ENCODE measurements at regions not wholly inside any gene's neighbourhood (a gene's known extent, or its start where the extent isn't known, plus 50 kb on each side); places are given as distances from the start of the nearest gene placed in this dataset.

DNA sequence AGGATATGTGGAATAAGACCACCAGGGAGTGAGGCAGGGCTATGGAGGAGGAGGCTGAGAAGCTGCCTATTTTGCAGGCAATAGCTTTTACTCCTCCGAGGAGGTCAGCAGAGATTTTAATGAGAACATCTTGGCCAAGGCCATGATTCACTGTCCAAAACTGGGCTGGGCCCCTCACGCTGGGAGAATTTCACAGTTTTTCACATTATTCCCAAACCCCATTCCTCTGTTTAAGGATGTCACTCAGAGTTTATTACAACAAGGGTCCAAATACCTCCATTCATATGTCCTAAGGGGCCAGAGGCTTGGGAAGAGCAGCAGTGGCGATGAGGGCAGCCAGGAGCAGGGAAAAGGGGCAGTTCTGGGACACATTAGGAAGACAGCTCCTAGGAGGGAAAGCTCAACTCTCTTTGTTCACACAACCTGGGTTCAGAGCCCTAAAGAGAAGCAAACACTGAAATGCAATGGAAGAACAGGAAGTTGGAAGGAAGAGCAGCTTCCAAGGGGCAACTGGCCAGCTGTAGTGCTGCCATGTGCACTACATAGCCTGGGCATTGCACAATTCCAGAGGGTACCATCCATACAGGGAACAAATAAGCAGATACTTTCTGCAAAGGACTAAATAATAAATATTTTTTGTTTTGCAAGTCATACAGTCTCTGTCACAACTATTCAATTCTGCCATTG lies 283.2 kb downstream of the NUAK1 start:
- H3K9me3 ChIP-seq (ENCODE audit: control insufficient read depth, low read length): no peaks in the 10 kb centered on the region
- H3K4me2 ChIP-seq (ENCODE audit: low read length): no peak overlapping the region
- H3K27ac ChIP-seq: no peak overlapping the region
- H2AFZ ChIP-seq: no peak overlapping the region
- H3K4me1 ChIP-seq: no peaks in the 10 kb centered on the region
- H3K27me3 ChIP-seq (ENCODE audit: control insufficient read depth, insufficient read depth, low read length): no peaks in the 10 kb centered on the region
- TF ChIP-seq, protein P1, sequence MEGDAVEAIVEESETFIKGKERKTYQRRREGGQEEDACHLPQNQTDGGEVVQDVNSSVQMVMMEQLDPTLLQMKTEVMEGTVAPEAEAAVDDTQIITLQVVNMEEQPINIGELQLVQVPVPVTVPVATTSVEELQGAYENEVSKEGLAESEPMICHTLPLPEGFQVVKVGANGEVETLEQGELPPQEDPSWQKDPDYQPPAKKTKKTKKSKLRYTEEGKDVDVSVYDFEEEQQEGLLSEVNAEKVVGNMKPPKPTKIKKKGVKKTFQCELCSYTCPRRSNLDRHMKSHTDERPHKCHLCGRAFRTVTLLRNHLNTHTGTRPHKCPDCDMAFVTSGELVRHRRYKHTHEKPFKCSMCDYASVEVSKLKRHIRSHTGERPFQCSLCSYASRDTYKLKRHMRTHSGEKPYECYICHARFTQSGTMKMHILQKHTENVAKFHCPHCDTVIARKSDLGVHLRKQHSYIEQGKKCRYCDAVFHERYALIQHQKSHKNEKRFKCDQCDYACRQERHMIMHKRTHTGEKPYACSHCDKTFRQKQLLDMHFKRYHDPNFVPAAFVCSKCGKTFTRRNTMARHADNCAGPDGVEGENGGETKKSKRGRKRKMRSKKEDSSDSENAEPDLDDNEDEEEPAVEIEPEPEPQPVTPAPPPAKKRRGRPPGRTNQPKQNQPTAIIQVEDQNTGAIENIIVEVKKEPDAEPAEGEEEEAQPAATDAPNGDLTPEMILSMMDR (IDR thresholded peaks at IDR 0.05): no peak
- no peaks in the 10 kb centered on the region for H3K36me3 ChIP-seq (ENCODE audit: control insufficient read depth, insufficient read depth, low read length)
- no peak overlapping the region for H3K4me3 ChIP-seq (ENCODE audit: low read depth, low read length)
- H3K79me2 ChIP-seq: no peaks in the 10 kb centered on the region
- no peak overlapping the region for H3K9ac ChIP-seq

DNA sequence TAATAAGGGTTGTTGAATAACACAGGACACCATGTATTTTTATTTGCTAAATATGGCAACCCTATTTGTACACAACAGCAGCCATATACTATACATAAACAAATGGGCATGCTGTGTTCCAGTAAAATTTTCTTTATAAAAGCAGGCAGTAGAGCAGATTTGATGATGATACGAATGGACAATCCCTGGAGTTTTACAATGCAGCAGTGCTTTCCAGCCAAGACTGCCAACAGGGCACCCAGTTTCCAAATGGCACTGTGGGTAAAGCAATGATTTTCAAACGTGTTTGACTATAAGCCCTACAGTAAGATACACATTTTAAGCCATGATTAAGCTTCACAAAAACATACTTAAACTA lies 282.7 kb downstream of the NUAK1 start:
- Histone ChIP-seq H3K36me3 (ENCODE audit: control insufficient read depth, insufficient read depth, low read length) (no peaks in the 10 kb centered on the region), H3K27ac (no peak overlapping the region), H3K9me3 (ENCODE audit: control insufficient read depth, low read length) (no peaks in the 10 kb centered on the region), H3K4me2 (ENCODE audit: low read length) (no peak overlapping the region), H3K4me1 (no peaks in the 10 kb centered on the region), H3K9ac (no peak overlapping the region), H3K27me3 (ENCODE audit: control insufficient read depth, insufficient read depth, low read length) (no peaks in the 10 kb centered on the region), H3K4me3 (ENCODE audit: low read depth, low read length) (no peak overlapping the region), H3K79me2 (no peaks in the 10 kb centered on the region), H2AFZ (no peak overlapping the region)
- TF ChIP-seq, protein P1 (IDR thresholded peaks at IDR 0.05): no peak

DNA sequence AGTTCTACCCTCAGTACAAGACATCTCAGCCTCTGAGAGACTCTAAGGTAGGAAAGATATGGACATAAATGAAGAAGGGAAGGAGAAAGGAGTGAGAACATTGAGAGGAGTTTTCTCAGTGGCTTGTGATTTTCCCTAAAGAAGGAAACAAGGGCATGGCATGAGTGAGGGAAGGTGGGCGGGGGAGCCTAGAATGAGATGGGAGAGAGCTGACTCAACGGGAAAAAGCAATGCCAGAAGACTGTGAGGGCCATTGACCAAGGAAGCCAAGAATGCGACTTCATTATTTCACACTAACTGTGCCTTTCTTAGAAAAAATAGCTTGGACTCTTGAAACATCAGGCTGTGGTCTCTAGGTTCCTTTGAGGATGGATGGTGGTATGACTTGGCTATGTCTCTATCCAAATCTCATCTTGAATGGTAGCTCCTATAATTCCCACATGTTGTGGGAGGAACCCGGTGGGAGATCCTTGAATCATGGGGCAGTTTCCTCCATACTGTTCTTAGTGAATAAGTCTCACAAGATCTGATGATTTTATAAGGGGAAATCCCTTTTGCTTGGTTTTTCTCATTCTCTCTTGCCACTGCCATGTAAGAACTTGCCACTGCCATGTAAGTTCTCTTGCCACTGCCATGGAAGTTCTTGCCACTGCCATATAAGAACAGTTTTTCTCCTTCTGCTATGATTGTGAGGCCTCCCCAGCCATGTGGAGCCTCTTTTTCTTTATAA lies 279.6 kb downstream of the NUAK1 start:
- Histone ChIP-seq H3K27ac (no peak overlapping the region), H3K27me3 (ENCODE audit: control insufficient read depth, insufficient read depth, low read length) (no peaks in the 10 kb centered on the region), H3K79me2 (no peaks in the 10 kb centered on the region), H3K9me3 (ENCODE audit: control insufficient read depth, low read length) (no peaks in the 10 kb centered on the region), H3K9ac (no peak overlapping the region), H3K36me3 (ENCODE audit: control insufficient read depth, insufficient read depth, low read length) (no peaks in the 10 kb centered on the region), H3K4me3 (ENCODE audit: low read depth, low read length) (no peak overlapping the region), H2AFZ (no peak overlapping the region), H3K4me2 (ENCODE audit: low read length) (no peak overlapping the region), H3K4me1 (no peaks in the 10 kb centered on the region)
- TF ChIP-seq, protein P1 (IDR thresholded peaks at IDR 0.05): no peak

DNA sequence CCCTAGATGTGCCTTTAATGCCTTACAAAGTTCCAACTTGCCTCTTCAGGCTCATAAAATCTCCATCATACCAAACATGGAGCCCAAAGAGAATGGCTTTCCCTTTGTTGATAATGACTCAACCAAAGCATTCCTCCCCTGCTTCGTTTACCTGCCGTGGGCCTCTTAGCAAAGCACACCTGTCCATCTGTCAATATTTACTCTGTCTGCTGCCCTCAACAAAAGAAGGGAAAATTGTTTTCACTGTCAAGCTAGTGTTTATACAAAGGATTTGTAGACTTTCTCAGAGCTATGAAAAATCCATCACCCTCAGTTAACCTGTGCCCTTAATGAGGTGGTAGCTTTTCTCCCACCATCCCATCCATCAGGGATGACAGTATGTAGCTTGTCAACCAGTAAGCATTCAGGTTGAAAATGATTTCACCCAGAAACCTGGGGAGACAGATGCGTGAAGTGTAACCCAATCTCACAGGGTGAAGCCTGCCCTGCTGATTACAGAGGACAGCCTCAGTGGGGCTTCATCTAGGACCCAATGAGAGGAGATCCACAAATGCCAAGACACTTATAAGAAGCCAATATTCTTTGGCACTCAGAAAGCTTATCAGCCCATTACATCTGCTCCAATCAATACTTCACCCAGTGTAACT lies 278.1 kb downstream of the NUAK1 start:
- Histone ChIP-seq H3K27me3 (ENCODE audit: control insufficient read depth, insufficient read depth, low read length) (no peaks in the 10 kb centered on the region), H3K36me3 (ENCODE audit: control insufficient read depth, insufficient read depth, low read length) (no peaks in the 10 kb centered on the region), H3K79me2 (no peaks in the 10 kb centered on the region), H3K27ac (no peak overlapping the region), H3K9me3 (ENCODE audit: control insufficient read depth, low read length) (no peaks in the 10 kb centered on the region), H2AFZ (no peak overlapping the region), H3K4me3 (ENCODE audit: low read depth, low read length) (no peak overlapping the region), H3K4me2 (ENCODE audit: low read length) (no peak overlapping the region), H3K9ac (no peak overlapping the region), H3K4me1 (no peaks in the 10 kb centered on the region)
- TF ChIP-seq, protein P1 (IDR thresholded peaks at IDR 0.05): no peak
